Muscle layer of duodenum (tissue), 2 donors: ENCODE measurements at regions not wholly inside any gene's neighbourhood (a gene's known extent, or its start where the extent isn't known, plus 50 kb on each side); places are given as distances from the start of the nearest gene placed in this dataset.

Source experiments
- H3K27ac ChIP-seq: one replicate; pipeline ENCODE4 v1.7.0; 2013; ENCODE audit warnings: mild to moderate bottlenecking, low read length
- H3K27me3 ChIP-seq: one replicate; pipeline ENCODE4 v1.7.0; 2013; ENCODE audit warnings: low read depth, mild to moderate bottlenecking, control low read depth, low read length
- H3K36me3 ChIP-seq, 2 donors: one replicate each; pipeline ENCODE4 v1.7.0; 2013; ENCODE audit warnings: low read length in 2 of 2, control low read depth in 1 of 2, mild to moderate bottlenecking in 1 of 2; ENCODE audit not compliant: insufficient read depth in 2 of 2, control insufficient read depth in 1 of 2
- H3K4me1 ChIP-seq, 2 donors: one replicate each; pipeline ENCODE4 v1.7.0; 2013; ENCODE audit warnings: low read length in 2 of 2, mild to moderate bottlenecking in 2 of 2, control low read depth in 1 of 2, moderate library complexity in 1 of 2; ENCODE audit not compliant: insufficient read depth in 2 of 2, control insufficient read depth in 1 of 2
- H3K4me3 ChIP-seq, 2 donors: one replicate each; pipeline ENCODE4 v1.7.0; 2013; ENCODE audit warnings: low read length in 2 of 2, low read depth in 1 of 2, mild to moderate bottlenecking in 1 of 2
- H3K9me3 ChIP-seq, 2 donors: one replicate each; pipeline ENCODE4 v1.7.0; 2013; ENCODE audit warnings: low read length in 2 of 2, control low read depth in 1 of 2, mild to moderate bottlenecking in 1 of 2; ENCODE audit not compliant: control insufficient read depth in 1 of 2
- donor health status: healthy.

DNA sequence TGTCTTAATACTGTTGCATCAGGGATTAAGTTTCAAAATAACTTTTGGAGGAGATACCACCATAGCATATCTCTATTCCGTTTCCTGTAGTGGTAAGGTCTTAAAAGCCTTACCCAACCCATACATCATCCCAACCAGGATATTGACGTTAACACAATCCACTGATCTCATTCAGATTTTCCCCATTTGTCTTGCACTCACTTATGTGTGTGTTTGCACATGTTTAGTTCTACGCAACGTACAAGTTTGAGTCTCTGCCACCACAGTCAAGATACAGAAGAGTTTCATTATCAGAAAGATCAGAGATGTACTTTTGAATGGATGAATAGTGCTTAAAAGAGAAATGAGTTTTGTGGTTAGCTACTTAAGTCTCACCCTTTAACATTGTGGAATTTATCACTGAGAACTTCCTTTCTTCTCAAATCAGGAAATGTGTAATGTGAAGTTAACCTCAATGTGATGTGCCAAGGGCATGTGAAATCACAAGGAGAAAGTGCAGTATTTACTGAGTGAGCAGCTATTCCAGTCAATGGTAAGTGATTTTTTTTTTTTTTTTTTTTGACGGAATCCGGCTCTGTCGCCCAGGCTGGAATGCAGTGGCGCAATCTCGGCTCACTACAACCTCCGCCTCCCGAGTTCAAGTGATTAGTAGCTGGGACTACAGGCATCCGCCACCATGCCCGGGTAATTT is 69.2 kb upstream of the EPHA4 start:
- Histone ChIP-seq H3K4me3 (no peak overlapping the region), H3K4me1 (no peaks in the 10 kb centered on the region), H3K27me3 (no peaks in the 10 kb centered on the region), H3K9me3 (no peaks in the 10 kb centered on the region), H3K27ac (no peak overlapping the region), H3K36me3 (no peaks in the 10 kb centered on the region)

DNA sequence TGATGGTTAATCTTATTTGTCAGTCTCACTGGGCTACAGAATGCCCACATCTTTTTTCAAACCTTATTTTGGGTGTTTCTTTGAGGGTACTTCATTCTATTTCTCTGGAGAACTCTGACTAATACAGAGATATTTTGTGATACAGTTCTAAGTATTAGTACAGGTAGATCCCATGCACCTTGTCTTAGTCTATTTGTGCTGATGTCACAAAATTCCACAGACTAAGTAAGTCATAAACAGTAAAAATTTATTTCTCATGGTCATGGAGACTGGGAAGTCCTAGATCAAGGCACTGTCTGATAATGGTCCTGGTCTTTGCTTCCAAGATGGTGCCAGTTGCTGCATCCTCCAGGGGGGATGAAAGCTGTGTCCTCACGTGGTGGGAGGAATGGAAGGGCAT is 68.6 kb upstream of the EPHA4 start:
- no peaks in the 10 kb centered on the region for H3K36me3 ChIP-seq

DNA sequence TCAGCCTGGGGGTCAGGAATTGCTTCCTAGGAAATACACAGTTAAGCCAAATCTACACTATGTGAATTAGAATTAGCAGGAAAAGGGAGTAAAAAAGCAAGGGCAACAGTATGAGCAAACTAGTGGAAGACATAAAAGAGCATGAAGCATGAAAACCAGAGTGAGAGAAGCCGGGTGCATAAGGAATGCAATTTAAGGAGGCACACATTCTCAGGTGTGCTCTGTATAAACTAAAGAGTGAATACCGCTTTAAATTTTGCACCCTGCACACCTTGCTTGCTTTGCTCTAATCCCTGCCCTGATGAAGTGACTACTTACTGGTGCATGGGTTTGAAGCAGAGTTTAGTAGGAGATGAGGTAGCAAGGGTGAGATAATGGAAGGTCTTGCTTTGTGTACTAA is 65.7 kb upstream of the EPHA4 start:
- H3K4me3 ChIP-seq, result no peak overlapping the region
- no peak overlapping the region for H3K27ac ChIP-seq
- H3K9me3 ChIP-seq, result no peaks in the 10 kb centered on the region
- H3K36me3 ChIP-seq, result no peaks in the 10 kb centered on the region
- H3K4me1 ChIP-seq, result no peaks in the 10 kb centered on the region
- no peaks in the 10 kb centered on the region for H3K27me3 ChIP-seq

More for the DNA sequence above, 68.6 kb upstream of the EPHA4 start:
- Histone ChIP-seq H3K27me3 (no peaks in the 10 kb centered on the region), H3K4me1 (no peaks in the 10 kb centered on the region), H3K4me3 (no peak overlapping the region), H3K27ac (no peak overlapping the region), H3K9me3 (no peaks in the 10 kb centered on the region)

DNA sequence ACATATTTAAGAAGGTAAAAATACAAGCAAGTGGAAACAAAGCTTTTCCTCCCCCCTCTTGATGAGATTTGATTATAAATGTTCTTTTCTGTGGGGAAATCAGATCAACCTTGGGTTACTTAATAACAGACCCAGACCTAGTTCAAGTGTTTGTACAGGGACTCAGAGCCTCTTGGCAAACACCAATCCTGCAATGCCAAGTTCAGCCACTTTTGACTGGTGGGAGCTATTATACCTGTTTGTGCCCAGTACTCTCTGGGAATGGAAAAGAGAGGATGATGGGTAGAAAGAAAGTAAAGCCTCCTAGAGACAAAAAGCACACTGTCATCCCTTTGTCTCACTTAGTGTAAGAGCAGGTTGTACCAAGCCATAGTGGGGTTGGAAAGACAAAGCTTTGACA is 63.8 kb upstream of the EPHA4 start:
- Histone ChIP-seq H3K4me3 (no peak overlapping the region), H3K27me3 (no peaks in the 10 kb centered on the region), H3K27ac (no peak overlapping the region), H3K9me3 (no peaks in the 10 kb centered on the region), H3K36me3 (no peaks in the 10 kb centered on the region), H3K4me1 (no peaks in the 10 kb centered on the region)

DNA sequence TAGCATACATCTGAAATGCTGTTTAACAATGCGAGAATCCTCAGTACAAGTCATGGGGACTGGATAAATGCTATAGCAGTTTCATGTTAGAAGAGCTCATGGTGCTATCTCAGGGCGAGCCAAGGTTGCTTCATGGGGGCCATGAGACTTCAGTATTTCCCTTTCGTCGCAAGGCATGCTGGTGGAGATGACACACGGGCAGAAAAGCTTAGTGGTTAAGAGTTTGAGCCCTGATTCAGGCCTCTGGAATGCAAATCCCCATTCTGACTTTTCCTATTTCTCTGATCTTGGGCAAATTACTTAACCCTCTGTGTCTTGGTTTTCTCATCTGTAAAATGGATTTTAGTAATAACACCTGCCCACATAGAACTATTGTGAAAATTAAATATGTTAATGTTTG is 57.4 kb upstream of the EPHA4 start:
- Histone ChIP-seq H3K4me1 (no peaks in the 10 kb centered on the region), H3K36me3 (no peaks in the 10 kb centered on the region), H3K4me3 (no peak overlapping the region), H3K9me3 (no peaks in the 10 kb centered on the region), H3K27ac (no peak overlapping the region), H3K27me3 (no peaks in the 10 kb centered on the region)

DNA sequence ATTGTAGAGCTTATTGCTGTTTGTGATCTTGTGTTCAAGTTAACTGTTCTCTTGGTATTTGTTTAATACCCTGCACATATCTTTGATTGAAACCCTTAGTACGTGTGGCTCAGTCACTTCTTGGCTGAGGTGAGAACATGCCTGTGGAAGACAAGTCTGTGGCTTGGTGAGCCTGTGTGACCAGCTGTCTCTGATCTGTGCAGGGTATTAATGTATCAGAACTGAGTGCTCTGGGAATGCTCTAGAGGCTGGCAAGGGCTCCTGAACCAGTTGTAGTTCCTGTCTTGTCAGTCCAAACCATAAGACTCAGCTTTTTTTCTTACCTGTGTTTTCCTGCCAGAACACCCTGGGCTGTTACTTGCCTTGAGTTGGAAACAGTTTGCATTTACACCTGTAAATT is 52.4 kb upstream of the EPHA4 start:
- Histone ChIP-seq H3K4me1 (no peaks in the 10 kb centered on the region), H3K4me3 (no peak overlapping the region), H3K36me3 (no peaks in the 10 kb centered on the region)

More for the DNA sequence above, 52.4 kb upstream of the EPHA4 start:
- Histone ChIP-seq H3K27me3 (no peaks in the 10 kb centered on the region), H3K27ac (no peak overlapping the region), H3K9me3 (no peaks in the 10 kb centered on the region)
